GM12874 (cell line): ENCODE measurements at regions not wholly inside any gene's neighbourhood (a gene's known extent, or its start where the extent isn't known, plus 50 kb on each side); places are given as distances from the start of the nearest gene placed in this dataset.

Source experiments
- CTCF ChIP-seq: IDR thresholded peaks from 2 replicates; pipeline ENCODE4 v1.5.1; 2011; ENCODE audit warnings: low read depth, mild to moderate bottlenecking, control low read depth, low read length, moderate library complexity; ENCODE audit not compliant: insufficient read depth

GRCh38 chr21:35144978-35145377 lies 95.9 kb upstream of the RUNX1 start:
- no peak for TF ChIP-seq CTCF

GRCh38 chr21:35142036-35142815 lies 93.1 kb upstream of the RUNX1 start:
- no peak for TF ChIP-seq CTCF

- no peak for TF ChIP-seq CTCF
Measured at GRCh38 chr21:35139382-35139715, 90.2 kb upstream of the RUNX1 start.

GRCh38 chr21:35138665-35139381 lies 89.7 kb upstream of the RUNX1 start:
- no peak for TF ChIP-seq CTCF

- no peak for TF ChIP-seq CTCF
Measured at GRCh38 chr21:35136586-35137219, 87.6 kb upstream of the RUNX1 start.

- no peak for TF ChIP-seq CTCF
Measured at GRCh38 chr21:35136106-35136505, 87.0 kb upstream of the RUNX1 start.

GRCh38 chr21:35135481-35135880 lies 86.4 kb upstream of the RUNX1 start:
- TF ChIP-seq CTCF = no peak
